ENCODE measurements at regions not wholly inside any gene's neighbourhood (a gene's known extent, or its start where the extent isn't known, plus 50 kb on each side); places are given as distances from the start of the nearest gene placed in this dataset.

GRCh38 chr9:1319436-1319835 lies 269.3 kb downstream of the DMRT2 start:
- no peak for TF ChIP-seq EZH2 (IDR thresholded peaks at IDR 0.05; ENCODE audit: borderline replicate concordance, low read depth, low read length, severe bottlenecking)
- TF ChIP-seq, protein P1, sequence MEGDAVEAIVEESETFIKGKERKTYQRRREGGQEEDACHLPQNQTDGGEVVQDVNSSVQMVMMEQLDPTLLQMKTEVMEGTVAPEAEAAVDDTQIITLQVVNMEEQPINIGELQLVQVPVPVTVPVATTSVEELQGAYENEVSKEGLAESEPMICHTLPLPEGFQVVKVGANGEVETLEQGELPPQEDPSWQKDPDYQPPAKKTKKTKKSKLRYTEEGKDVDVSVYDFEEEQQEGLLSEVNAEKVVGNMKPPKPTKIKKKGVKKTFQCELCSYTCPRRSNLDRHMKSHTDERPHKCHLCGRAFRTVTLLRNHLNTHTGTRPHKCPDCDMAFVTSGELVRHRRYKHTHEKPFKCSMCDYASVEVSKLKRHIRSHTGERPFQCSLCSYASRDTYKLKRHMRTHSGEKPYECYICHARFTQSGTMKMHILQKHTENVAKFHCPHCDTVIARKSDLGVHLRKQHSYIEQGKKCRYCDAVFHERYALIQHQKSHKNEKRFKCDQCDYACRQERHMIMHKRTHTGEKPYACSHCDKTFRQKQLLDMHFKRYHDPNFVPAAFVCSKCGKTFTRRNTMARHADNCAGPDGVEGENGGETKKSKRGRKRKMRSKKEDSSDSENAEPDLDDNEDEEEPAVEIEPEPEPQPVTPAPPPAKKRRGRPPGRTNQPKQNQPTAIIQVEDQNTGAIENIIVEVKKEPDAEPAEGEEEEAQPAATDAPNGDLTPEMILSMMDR (IDR thresholded peaks at IDR 0.05; ENCODE audit: extremely low read depth in 1 of 2, insufficient read depth in 1 of 2, low read depth in 1 of 2, low read length in 2 of 2), result no peak
- TF ChIP-seq POLR2AphosphoS5 (IDR thresholded peaks at IDR 0.05; ENCODE audit: insufficient read depth, low read depth, low read length), result no peak

All from endothelial cell of umbilical vein (primary cell).